Upper lobe of left lung (tissue), 6 donors: ENCODE measurements at regions not wholly inside any gene's neighbourhood (a gene's known extent, or its start where the extent isn't known, plus 50 kb on each side); places are given as distances from the start of the nearest gene placed in this dataset.

Experiments
- ATAC-seq, 2 donors: fragments of 200-7000 bp; cut with Tn5 transposase; one replicate each; pipeline ENCODE4 v1.9.1; 2022; ENCODE audit warnings: mild to moderate bottlenecking in 2 of 2, moderate library complexity in 2 of 2; ENCODE audit not compliant: low FRiP score in 2 of 2
- DNase-seq, 2 donors: peaks; one replicate each; pipeline ENCODE4 v3.0.0-alpha.2; 2019 to 2020
- H3K27ac ChIP-seq, 4 donors: fragments of 200-600 bp; sonication (generic); one replicate each; pipeline ENCODE4 v1.5.1; 2016 to 2019
- H3K27me3 ChIP-seq, 4 donors: fragments of 200-600 bp; sonication (generic); one replicate each; pipeline ENCODE4 v1.5.1; 2017 to 2019
- H3K36me3 ChIP-seq, 4 donors: fragments of 200-600 bp; sonication (generic); one replicate each; pipeline ENCODE4 v1.5.1; 2016 to 2019
- H3K4me1 ChIP-seq, 4 donors: fragments of 200-600 bp; sonication (generic); one replicate each; pipeline ENCODE4 v1.5.1; 2018 to 2019
- H3K4me3 ChIP-seq, 4 donors: fragments of 200-600 bp; sonication (generic); one replicate each; pipeline ENCODE4 v1.5.1; 2017 to 2019; ENCODE audit warnings: mild to moderate bottlenecking in 2 of 4, moderate library complexity in 1 of 4
- H3K9me3 ChIP-seq, 4 donors: fragments of 200-600 bp; sonication (generic); one replicate each; pipeline ENCODE4 v1.5.1; 2018 to 2019
- CTCF ChIP-seq, 6 experiments: fragments of 450-650 bp in 4 of 6; fragments of 200-600 bp in 2 of 6; sonication (generic) in 2 of 6; IDR thresholded peaks; one replicate each; pipeline ENCODE4 v1.5.1; 2016 to 2019; ENCODE audit warnings: antibody characterized with exemption in 6 of 6
- EP300 ChIP-seq, 4 donors: sonication (generic); formaldehyde crosslinking; IDR thresholded peaks; one replicate each; pipeline ENCODE4 v1.5.1; 2017; ENCODE audit warnings: antibody characterized with exemption in 4 of 4, control low read depth in 2 of 4
- POLR2A ChIP-seq, 4 donors: fragments of 450-650 bp; IDR thresholded peaks; one replicate each; pipeline ENCODE4 v1.5.1; 2016 to 2017; ENCODE audit warnings: antibody characterized with exemption in 4 of 4, mild to moderate bottlenecking in 2 of 4
- POLR2AphosphoS5 ChIP-seq, 2 donors: sonication (generic); formaldehyde crosslinking; IDR thresholded peaks; one replicate each; pipeline ENCODE4 v1.5.1; 2017; ENCODE audit warnings: antibody characterized with exemption in 2 of 2
- WGBS, 2 donors: methylation state at CpG; one replicate each; pipeline ENCODE4 v1.1.5; 2017 to 2018; 5-methylcytosine and 5-hydroxymethylcytosine counted together
- donor health status: DM: no; HTN: no; CAD: no; lungs with moderate emphysema.
- donor health status: DM: no; HTN: yes; CAD: no; lungs with severe emphysema.

- ATAC-seq (no peak), DNase-seq (no peak)
- 84 to 90% methylated on average over 3 of the region's 3 CpGs for WGBS, 2 donors
- no peak overlapping the region for H3K27ac ChIP-seq
- no peaks in the 10 kb centered on the region for H3K4me1 ChIP-seq
- H3K36me3 ChIP-seq = no peaks in the 10 kb centered on the region
- no peaks in the 10 kb centered on the region for H3K9me3 ChIP-seq
- no peak for TF ChIP-seq POLR2A (IDR thresholded peaks at IDR 0.05)
- TF ChIP-seq CTCF (IDR thresholded peaks at IDR 0.05) = no peak
- TF ChIP-seq EP300 (IDR thresholded peaks at IDR 0.05) = no peak
- TF ChIP-seq POLR2AphosphoS5 (IDR thresholded peaks at IDR 0.05) = no peak
- no peak overlapping the region for H3K4me3 ChIP-seq
- H3K27me3 ChIP-seq = no peaks in the 10 kb centered on the region
Measured at GRCh38 chr11:97996762-97997161, 1024.0 kb upstream of the CNTN5 start.

GRCh38 chr11:98003606-98004371, 1017.0 kb upstream of the CNTN5 start:
- no peak for TF ChIP-seq POLR2A (IDR thresholded peaks at IDR 0.05)
- TF ChIP-seq POLR2AphosphoS5 (IDR thresholded peaks at IDR 0.05) = no peak
- TF ChIP-seq CTCF (IDR thresholded peaks at IDR 0.05) = no peak
- TF ChIP-seq EP300 (IDR thresholded peaks at IDR 0.05) = no peak
- no peaks in the 10 kb centered on the region for H3K36me3 ChIP-seq
- no peak overlapping the region for H3K27ac ChIP-seq
- 24 to 26% methylated on average over 1 of the region's 1 CpG for WGBS, 2 donors
- no peak overlapping the region for H3K4me3 ChIP-seq
- no peaks in the 10 kb centered on the region for H3K4me1 ChIP-seq
- no peaks in the 10 kb centered on the region for H3K27me3 ChIP-seq
- no peaks in the 10 kb centered on the region for H3K9me3 ChIP-seq
- DNase-seq (no peak), ATAC-seq (no peak)

- WGBS, 2 donors = 68 to 77% methylated on average over 2 of the region's 2 CpGs
- ATAC-seq = no peak
- Histone ChIP-seq H3K4me3 (no peak overlapping the region), H3K9me3 (no peaks in the 10 kb centered on the region), H3K27ac (no peak overlapping the region), H3K27me3 (no peaks in the 10 kb centered on the region), H3K4me1 (no peaks in the 10 kb centered on the region), H3K36me3 (no peaks in the 10 kb centered on the region)
- no peak for DNase-seq
- TF ChIP-seq EP300 (IDR thresholded peaks at IDR 0.05) = no peak
- TF ChIP-seq POLR2A (IDR thresholded peaks at IDR 0.05) = no peak
- TF ChIP-seq POLR2AphosphoS5 (IDR thresholded peaks at IDR 0.05) = no peak
- no peak for TF ChIP-seq CTCF (IDR thresholded peaks at IDR 0.05)
Measured at GRCh38 chr11:98007072-98007471, 1013.7 kb upstream of the CNTN5 start.

GRCh38 chr11:98027652-98028051, 993.1 kb upstream of the CNTN5 start:
- 66 to 80% methylated on average over 2 of the region's 2 CpGs for WGBS, 2 donors
- no peak for ATAC-seq
- TF ChIP-seq CTCF (IDR thresholded peaks at IDR 0.05) = no peak
- no peaks in the 10 kb centered on the region for H3K4me1 ChIP-seq
- no peak overlapping the region for H3K4me3 ChIP-seq
- H3K27ac ChIP-seq = no peak overlapping the region
- no peaks in the 10 kb centered on the region for H3K27me3 ChIP-seq
- no peak for DNase-seq
- H3K9me3 ChIP-seq = no peaks in the 10 kb centered on the region
- H3K36me3 ChIP-seq = no peaks in the 10 kb centered on the region

- TF ChIP-seq POLR2A (IDR thresholded peaks at IDR 0.05) (no peak), EP300 (IDR thresholded peaks at IDR 0.05) (no peak), POLR2AphosphoS5 (IDR thresholded peaks at IDR 0.05) (no peak), CTCF (IDR thresholded peaks at IDR 0.05) (no peak)
- H3K9me3 ChIP-seq = no peaks in the 10 kb centered on the region
- H3K36me3 ChIP-seq = no peaks in the 10 kb centered on the region
- ATAC-seq = no peak
- 55 to 70% methylated on average over 1 of the region's 1 CpG for WGBS, 2 donors
- no peaks in the 10 kb centered on the region for H3K4me1 ChIP-seq
- DNase-seq = no peak
- no peaks in the 10 kb centered on the region for H3K27me3 ChIP-seq
- no peak overlapping the region for H3K4me3 ChIP-seq
- H3K27ac ChIP-seq = no peak overlapping the region
Measured at GRCh38 chr11:98029832-98030231, 990.9 kb upstream of the CNTN5 start.
